ENCODE measurements at regions not wholly inside any gene's neighbourhood (a gene's known extent, or its start where the extent isn't known, plus 50 kb on each side); places are given as distances from the start of the nearest gene placed in this dataset.

- Histone ChIP-seq H3K4me1 (no peaks in the 10 kb centered on the region), H3K4me3 (no peak overlapping the region), H3K27ac (no peak overlapping the region), H3K9me3 (no peaks in the 10 kb centered on the region), H3K36me3 (no peaks in the 10 kb centered on the region), H3K27me3 (no peaks in the 10 kb centered on the region), H3K9ac (ENCODE audit: low read depth in 2 of 2, low read length in 2 of 2) (no peak overlapping the region)
- no peak for DNase-seq
- intact Hi-C loops (cut with DNase I) = no loop called here
- TF ChIP-seq, protein P1, sequence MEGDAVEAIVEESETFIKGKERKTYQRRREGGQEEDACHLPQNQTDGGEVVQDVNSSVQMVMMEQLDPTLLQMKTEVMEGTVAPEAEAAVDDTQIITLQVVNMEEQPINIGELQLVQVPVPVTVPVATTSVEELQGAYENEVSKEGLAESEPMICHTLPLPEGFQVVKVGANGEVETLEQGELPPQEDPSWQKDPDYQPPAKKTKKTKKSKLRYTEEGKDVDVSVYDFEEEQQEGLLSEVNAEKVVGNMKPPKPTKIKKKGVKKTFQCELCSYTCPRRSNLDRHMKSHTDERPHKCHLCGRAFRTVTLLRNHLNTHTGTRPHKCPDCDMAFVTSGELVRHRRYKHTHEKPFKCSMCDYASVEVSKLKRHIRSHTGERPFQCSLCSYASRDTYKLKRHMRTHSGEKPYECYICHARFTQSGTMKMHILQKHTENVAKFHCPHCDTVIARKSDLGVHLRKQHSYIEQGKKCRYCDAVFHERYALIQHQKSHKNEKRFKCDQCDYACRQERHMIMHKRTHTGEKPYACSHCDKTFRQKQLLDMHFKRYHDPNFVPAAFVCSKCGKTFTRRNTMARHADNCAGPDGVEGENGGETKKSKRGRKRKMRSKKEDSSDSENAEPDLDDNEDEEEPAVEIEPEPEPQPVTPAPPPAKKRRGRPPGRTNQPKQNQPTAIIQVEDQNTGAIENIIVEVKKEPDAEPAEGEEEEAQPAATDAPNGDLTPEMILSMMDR (IDR thresholded peaks at IDR 0.05) = no peak
Observed at GRCh38 chr4:12975511-12975910, 508.6 kb downstream of the RAB28 start.

DNA sequence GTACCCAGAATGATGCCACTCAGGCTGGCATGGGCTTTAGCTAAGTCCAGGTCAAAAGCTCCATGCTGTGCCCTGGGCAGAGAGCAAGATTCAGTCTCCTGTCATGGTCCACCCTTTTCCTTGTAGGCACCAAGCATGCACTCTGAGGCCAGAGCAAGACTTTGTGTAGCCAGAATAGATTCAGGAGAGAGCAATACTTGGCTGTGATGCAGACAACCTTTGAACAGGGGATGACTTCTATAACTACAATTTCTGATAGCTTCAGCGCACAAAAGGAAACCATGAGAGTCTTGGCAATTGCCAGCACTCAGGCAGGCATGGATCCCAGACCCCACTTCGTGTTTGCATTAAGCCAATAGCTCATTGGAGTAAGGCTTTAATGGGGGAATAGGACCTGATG lies 510.6 kb downstream of the RAB28 start:
- Histone ChIP-seq H3K9me3 (no peaks in the 10 kb centered on the region), H3K4me3 (no peak overlapping the region), H3K27me3 (no peaks in the 10 kb centered on the region), H3K4me1 (no peaks in the 10 kb centered on the region), H3K27ac (no peak overlapping the region), H3K9ac (ENCODE audit: low read depth in 2 of 2, low read length in 2 of 2) (no peak overlapping the region), H3K36me3 (no peaks in the 10 kb centered on the region)
- TF ChIP-seq, protein P1 (IDR thresholded peaks at IDR 0.05) = no peak
- no peak for DNase-seq
- intact Hi-C loops (cut with DNase I) = no loop called here

DNA sequence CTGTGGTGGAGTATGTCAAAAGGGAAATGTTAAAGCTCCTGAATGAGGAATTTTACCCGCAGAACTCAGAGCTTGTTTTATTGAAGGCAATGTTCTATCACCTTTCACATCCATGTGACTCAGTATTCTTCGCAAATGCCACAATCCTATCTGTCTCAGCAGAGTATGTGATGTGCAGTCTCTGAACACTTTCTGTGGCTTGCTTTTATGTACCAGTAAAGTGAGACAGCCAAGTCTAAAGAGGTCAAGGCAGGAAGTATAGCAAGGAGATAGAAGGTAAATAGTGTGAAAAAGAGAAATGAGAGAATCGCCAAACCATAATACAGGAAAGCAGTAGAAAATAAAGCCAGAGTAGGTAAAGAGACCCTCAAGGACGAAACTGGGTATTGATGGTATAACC lies 515.8 kb downstream of the RAB28 start:
- intact Hi-C loops (cut with DNase I) = no loop called here

GRCh38 chr4:12966726-12967125 lies 517.4 kb downstream of the RAB28 start:
- Histone ChIP-seq H3K9me3 (no peaks in the 10 kb centered on the region), H3K4me1 (no peaks in the 10 kb centered on the region), H3K9ac (ENCODE audit: low read depth in 2 of 2, low read length in 2 of 2) (no peak overlapping the region), H3K36me3 (no peaks in the 10 kb centered on the region), H3K4me3 (no peak overlapping the region), H3K27me3 (no peaks in the 10 kb centered on the region), H3K27ac (no peak overlapping the region)
- TF ChIP-seq, protein P1 (IDR thresholded peaks at IDR 0.05) = no peak
- DNase-seq = no peak
- intact Hi-C loops (cut with DNase I) = no loop called here

More for the DNA sequence above, 515.8 kb downstream of the RAB28 start:
- Histone ChIP-seq H3K36me3 (no peaks in the 10 kb centered on the region), H3K27me3 (no peaks in the 10 kb centered on the region), H3K4me1 (no peaks in the 10 kb centered on the region), H3K9me3 (no peaks in the 10 kb centered on the region), H3K27ac (no peak overlapping the region), H3K9ac (ENCODE audit: low read depth in 2 of 2, low read length in 2 of 2) (no peak overlapping the region), H3K4me3 (no peak overlapping the region)
- DNase-seq = no peak
- TF ChIP-seq, protein P1 (IDR thresholded peaks at IDR 0.05) = no peak

GRCh38 chr4:12965334-12965733 lies 518.8 kb downstream of the RAB28 start:
- DNase-seq = no peak
- no peaks in the 10 kb centered on the region for H3K9me3 ChIP-seq
- no peaks in the 10 kb centered on the region for H3K4me1 ChIP-seq
- H3K36me3 ChIP-seq = no peaks in the 10 kb centered on the region
- TF ChIP-seq, protein P1 (IDR thresholded peaks at IDR 0.05) = no peak
- intact Hi-C loops (cut with DNase I) = no loop called here
- no peak overlapping the region for H3K9ac ChIP-seq (ENCODE audit: low read depth in 2 of 2, low read length in 2 of 2)
- H3K27me3 ChIP-seq = no peaks in the 10 kb centered on the region
- H3K4me3 ChIP-seq = no peak overlapping the region
- H3K27ac ChIP-seq = no peak overlapping the region

GRCh38 chr4:12963912-12964311 lies 520.2 kb downstream of the RAB28 start:
- no peak for DNase-seq
- no peak overlapping the region for H3K27ac ChIP-seq
- TF ChIP-seq, protein P1 (IDR thresholded peaks at IDR 0.05) = no peak

More at GRCh38 chr4:12963912-12964311, 520.2 kb downstream of the RAB28 start:
- no peak overlapping the region for H3K9ac ChIP-seq (ENCODE audit: low read depth in 2 of 2, low read length in 2 of 2)
- H3K4me3 ChIP-seq = no peak overlapping the region
- H3K36me3 ChIP-seq = no peaks in the 10 kb centered on the region
- intact Hi-C loops (cut with DNase I) = no loop called here
- H3K9me3 ChIP-seq = no peaks in the 10 kb centered on the region
- H3K27me3 ChIP-seq = no peaks in the 10 kb centered on the region
- no peaks in the 10 kb centered on the region for H3K4me1 ChIP-seq

Data from colonic mucosa (tissue), 4 donors.